NB4 (cell line): ENCODE measurements at regions not wholly inside any gene's neighbourhood (a gene's known extent, or its start where the extent isn't known, plus 50 kb on each side); places are given as distances from the start of the nearest gene placed in this dataset.

Experiments used
- TF ChIP-seq, protein P1 (sequence below): IDR thresholded peaks from one replicate; pipeline ENCODE4 v1.5.1; 2012; ENCODE audit warnings: low read depth, low read length
- TF ChIP-seq, protein P2 (sequence below): IDR thresholded peaks from 2 replicates; pipeline ENCODE4 v1.6.1; 2011; ENCODE audit warnings: low read depth, low read length

DNA sequence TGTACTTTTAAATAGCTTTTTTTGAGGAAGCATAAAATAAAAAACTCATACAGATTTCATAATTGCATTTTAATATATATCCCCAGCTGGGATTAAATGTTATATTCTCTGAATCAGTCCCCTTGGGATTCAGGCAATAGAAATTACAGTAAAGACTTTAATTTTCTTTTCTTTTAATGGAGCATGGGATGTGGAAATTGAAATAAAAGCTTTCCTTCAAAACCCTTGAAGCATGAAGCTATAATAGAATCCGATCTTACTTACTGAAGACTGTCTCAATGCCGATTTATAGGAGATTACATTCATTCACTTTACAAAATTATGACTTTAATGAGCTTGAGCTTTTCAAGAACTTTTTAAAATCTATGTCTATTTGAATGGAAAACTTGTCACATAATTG is 243.4 kb downstream of the SPRY2 start:
- TF ChIP-seq, protein P1, sequence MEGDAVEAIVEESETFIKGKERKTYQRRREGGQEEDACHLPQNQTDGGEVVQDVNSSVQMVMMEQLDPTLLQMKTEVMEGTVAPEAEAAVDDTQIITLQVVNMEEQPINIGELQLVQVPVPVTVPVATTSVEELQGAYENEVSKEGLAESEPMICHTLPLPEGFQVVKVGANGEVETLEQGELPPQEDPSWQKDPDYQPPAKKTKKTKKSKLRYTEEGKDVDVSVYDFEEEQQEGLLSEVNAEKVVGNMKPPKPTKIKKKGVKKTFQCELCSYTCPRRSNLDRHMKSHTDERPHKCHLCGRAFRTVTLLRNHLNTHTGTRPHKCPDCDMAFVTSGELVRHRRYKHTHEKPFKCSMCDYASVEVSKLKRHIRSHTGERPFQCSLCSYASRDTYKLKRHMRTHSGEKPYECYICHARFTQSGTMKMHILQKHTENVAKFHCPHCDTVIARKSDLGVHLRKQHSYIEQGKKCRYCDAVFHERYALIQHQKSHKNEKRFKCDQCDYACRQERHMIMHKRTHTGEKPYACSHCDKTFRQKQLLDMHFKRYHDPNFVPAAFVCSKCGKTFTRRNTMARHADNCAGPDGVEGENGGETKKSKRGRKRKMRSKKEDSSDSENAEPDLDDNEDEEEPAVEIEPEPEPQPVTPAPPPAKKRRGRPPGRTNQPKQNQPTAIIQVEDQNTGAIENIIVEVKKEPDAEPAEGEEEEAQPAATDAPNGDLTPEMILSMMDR: no peak
- TF ChIP-seq, protein P2, sequence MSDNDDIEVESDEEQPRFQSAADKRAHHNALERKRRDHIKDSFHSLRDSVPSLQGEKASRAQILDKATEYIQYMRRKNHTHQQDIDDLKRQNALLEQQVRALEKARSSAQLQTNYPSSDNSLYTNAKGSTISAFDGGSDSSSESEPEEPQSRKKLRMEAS: no peak
